Gastrocnemius medialis (tissue), 4 donors: ENCODE measurements at regions not wholly inside any gene's neighbourhood (a gene's known extent, or its start where the extent isn't known, plus 50 kb on each side); places are given as distances from the start of the nearest gene placed in this dataset.

Source experiments
- ATAC-seq, 2 donors: fragments of 150-250 bp; one replicate each; pipeline ENCODE4 v1.9.1; 2016
- DNase-seq, 2 donors: peaks; one replicate each; pipeline ENCODE4 v3.0.0-alpha.2; 2019
- H3K27ac ChIP-seq, 4 donors: fragments of 200-600 bp; sonication (generic); 1 replicate in 1 of 4; 2 replicates in 3 of 4; pipeline ENCODE4 v1.5.1; 2016 to 2018; ENCODE audit warnings: mild to moderate bottlenecking in 2 of 4, moderate library complexity in 1 of 4
- H3K27me3 ChIP-seq, 3 donors: fragments of 200-600 bp; sonication (generic) in 2 of 3; 1 replicate in 1 of 3; 2 replicates in 2 of 3; pipeline versions ENCODE4 v1.5.1 to v1.6.0; 2016 to 2019; ENCODE audit warnings: mild to moderate bottlenecking in 1 of 3, moderate library complexity in 1 of 3
- H3K36me3 ChIP-seq, 2 donors: fragments of 200-600 bp; sonication (generic) in 1 of 2; one replicate each; pipeline ENCODE4 v1.5.1; 2017 to 2018
- H3K4me1 ChIP-seq, 2 donors: fragments of 200-600 bp; sonication (generic) in 1 of 2; one replicate each; pipeline ENCODE4 v1.5.1; 2016 to 2017; ENCODE audit warnings: mild to moderate bottlenecking in 2 of 2
- H3K4me3 ChIP-seq, 4 donors: fragments of 200-600 bp; sonication (generic) in 3 of 4; 1 replicate in 1 of 4; 2 replicates in 3 of 4; pipeline ENCODE4 v1.5.1; 2016 to 2019; ENCODE audit warnings: mild to moderate bottlenecking in 2 of 4
- H3K9me3 ChIP-seq, 3 donors: fragments of 200-600 bp; sonication (generic) in 2 of 3; 1 replicate in 1 of 3; 2 replicates in 2 of 3; pipeline ENCODE4 v1.5.1; 2016 to 2019
- POLR2A ChIP-seq, 2 donors: fragments of 450-650 bp; IDR thresholded peaks; one replicate each; pipeline ENCODE4 v1.6.1; 2017; ENCODE audit warnings: antibody characterized with exemption in 2 of 2, mild to moderate bottlenecking in 2 of 2, moderate library complexity in 2 of 2
- in situ Hi-C, 4 donors: fragments of 200-750 bp; cut with MboI; loops; one replicate each; pipeline versions ENCODE4 v1.15.0 to v1.8.0; 2017; ENCODE audit warnings: low sequenced_read_pairs in 4 of 4
- intact Hi-C: fragments of 100-400 bp; cut with DNase I; formaldehyde crosslinking; loops from one replicate; pipeline ENCODE4 v1.15.1; 2023; ENCODE audit warnings: low total_unique reads
- TF ChIP-seq, protein P1 (sequence below), 5 experiments: fragments of 450-650 bp in 3 of 5; fragments of 200-600 bp in 2 of 5; sonication (generic) in 2 of 5; IDR thresholded peaks in 4 of 5; conservative IDR thresholded peaks in 1 of 5; 1 replicate in 4 of 5; 2 replicates in 1 of 5; pipeline ENCODE4 v1.5.1; 2016 to 2019; ENCODE audit warnings: antibody characterized with exemption in 5 of 5, mild to moderate bottlenecking in 3 of 5, moderate library complexity in 3 of 5

DNA sequence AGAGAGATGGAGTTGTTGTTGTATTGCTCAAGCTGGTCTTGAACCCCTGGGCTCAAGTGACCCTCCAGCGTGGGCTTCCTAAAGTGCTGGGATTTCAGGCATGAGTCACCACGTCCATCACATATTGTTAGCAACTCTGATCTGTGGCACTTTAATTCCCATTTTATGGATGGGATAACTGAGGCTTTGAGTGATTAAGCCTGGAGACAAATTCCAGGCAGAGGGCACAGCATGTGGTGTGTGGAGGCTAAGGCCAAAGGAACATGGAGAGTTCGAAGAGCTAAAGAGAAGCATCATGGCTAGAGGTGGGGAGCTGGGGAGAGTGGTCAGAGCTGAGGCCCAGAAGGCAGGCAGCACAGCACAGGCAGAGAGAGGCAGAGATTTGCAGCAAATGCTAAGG is 458.4 kb downstream of the XPNPEP1 start:
- DNase-seq (no peak), ATAC-seq (no peak)
- no peaks in the 10 kb centered on the region for H3K27me3 ChIP-seq
- intact Hi-C loops (no loop called here), in situ Hi-C loops (no loop called here)
- no peak overlapping the region for H3K4me3 ChIP-seq
- no peak overlapping the region for H3K27ac ChIP-seq
- no peaks in the 10 kb centered on the region for H3K36me3 ChIP-seq
- H3K4me1 ChIP-seq = no peaks in the 10 kb centered on the region
- no peak for TF ChIP-seq POLR2A (IDR thresholded peaks at IDR 0.05)
- TF ChIP-seq, protein P1, sequence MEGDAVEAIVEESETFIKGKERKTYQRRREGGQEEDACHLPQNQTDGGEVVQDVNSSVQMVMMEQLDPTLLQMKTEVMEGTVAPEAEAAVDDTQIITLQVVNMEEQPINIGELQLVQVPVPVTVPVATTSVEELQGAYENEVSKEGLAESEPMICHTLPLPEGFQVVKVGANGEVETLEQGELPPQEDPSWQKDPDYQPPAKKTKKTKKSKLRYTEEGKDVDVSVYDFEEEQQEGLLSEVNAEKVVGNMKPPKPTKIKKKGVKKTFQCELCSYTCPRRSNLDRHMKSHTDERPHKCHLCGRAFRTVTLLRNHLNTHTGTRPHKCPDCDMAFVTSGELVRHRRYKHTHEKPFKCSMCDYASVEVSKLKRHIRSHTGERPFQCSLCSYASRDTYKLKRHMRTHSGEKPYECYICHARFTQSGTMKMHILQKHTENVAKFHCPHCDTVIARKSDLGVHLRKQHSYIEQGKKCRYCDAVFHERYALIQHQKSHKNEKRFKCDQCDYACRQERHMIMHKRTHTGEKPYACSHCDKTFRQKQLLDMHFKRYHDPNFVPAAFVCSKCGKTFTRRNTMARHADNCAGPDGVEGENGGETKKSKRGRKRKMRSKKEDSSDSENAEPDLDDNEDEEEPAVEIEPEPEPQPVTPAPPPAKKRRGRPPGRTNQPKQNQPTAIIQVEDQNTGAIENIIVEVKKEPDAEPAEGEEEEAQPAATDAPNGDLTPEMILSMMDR (IDR thresholded peaks at IDR 0.05 in 4 of 5, conservative IDR thresholded peaks at IDR 0.05 in 1 of 5) = no peak
- H3K9me3 ChIP-seq = no peaks in the 10 kb centered on the region

DNA sequence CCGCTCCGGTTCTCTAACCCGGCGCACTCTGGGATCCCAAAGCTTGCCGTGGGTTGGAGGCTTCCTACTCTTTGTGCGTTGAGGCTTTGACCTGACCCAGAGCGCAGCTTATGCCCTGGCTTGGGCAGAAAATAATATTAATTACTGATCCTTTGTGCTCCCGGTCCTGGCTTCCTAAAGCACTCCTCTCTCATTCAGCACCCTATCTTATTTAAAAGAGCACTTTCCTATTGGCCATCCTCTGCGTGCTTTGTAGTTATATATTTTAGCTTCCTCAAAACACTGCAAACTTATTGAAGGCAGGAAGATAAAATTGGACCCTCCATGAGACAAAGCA is 466.0 kb downstream of the XPNPEP1 start:
- in situ Hi-C loops = no loop called here
- H3K4me3 ChIP-seq = no peak overlapping the region
- H3K27me3 ChIP-seq = peaks cover 0 to 17% (median 10%) of the 10 kb centered on the region in 3 donors

DNA sequence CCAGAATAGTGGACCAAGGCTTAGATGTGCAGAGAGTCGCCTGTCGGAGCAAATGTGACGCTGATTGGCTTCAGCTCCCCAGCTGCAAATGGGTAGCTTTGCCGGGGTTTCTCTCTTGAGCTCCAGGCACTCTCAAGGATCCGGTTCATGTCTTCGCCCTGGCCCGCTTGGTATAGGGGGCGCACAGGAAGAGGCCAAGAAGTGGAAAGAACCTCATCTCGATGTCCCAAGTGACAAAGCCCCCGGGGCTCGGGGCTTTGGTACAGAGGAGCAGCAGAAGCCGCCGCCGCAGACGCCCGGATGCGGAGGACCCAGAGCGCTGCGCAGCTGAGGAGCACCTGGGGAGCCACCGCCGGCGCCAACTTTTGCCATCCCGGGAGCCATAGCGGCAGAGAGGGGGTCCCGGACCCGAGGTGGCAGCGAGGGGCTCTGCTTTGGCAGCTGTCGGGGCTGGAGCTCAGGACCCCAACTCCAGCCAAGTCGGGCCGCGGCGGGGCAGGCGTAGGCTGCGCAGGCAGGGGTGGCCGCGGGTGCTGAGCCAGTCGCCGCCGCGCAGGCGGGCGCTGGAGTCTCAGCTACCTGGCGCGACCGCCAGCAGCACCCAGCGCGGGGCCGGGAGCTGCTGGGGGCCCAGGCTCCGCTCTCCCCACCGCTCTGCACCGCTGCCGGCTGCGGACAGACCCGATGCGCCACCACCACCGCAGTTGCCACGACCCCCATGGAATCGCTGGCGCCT is 466.6 kb downstream of the XPNPEP1 start:
- no peaks in the 10 kb centered on the region for H3K36me3 ChIP-seq
- DNase-seq = no peak
- H3K27ac ChIP-seq = no peak overlapping the region
- peaks cover 0 to 17% (median 10%) of the 10 kb centered on the region in 3 donors for H3K27me3 ChIP-seq
- no peaks in the 10 kb centered on the region for H3K9me3 ChIP-seq
- TF ChIP-seq, protein P1 (IDR thresholded peaks at IDR 0.05 in 4 of 5, conservative IDR thresholded peaks at IDR 0.05 in 1 of 5) = no peak
- TF ChIP-seq POLR2A (IDR thresholded peaks at IDR 0.05) = no peak
- no peak overlapping the region for H3K4me3 ChIP-seq
- intact Hi-C loops (no loop called here), in situ Hi-C loops (no loop called here)
- ATAC-seq = no peak
- H3K4me1 ChIP-seq = no peaks in the 10 kb centered on the region

More for the DNA sequence above, 466.0 kb downstream of the XPNPEP1 start:
- Histone ChIP-seq H3K27ac (no peak overlapping the region), H3K36me3 (no peaks in the 10 kb centered on the region), H3K4me1 (no peaks in the 10 kb centered on the region), H3K9me3 (no peaks in the 10 kb centered on the region)
- no peak for DNase-seq
- TF ChIP-seq, protein P1 (IDR thresholded peaks at IDR 0.05 in 4 of 5, conservative IDR thresholded peaks at IDR 0.05 in 1 of 5) = no peak
- no peak for TF ChIP-seq POLR2A (IDR thresholded peaks at IDR 0.05)
- ATAC-seq = no peak
- intact Hi-C loops = no loop called here

DNA sequence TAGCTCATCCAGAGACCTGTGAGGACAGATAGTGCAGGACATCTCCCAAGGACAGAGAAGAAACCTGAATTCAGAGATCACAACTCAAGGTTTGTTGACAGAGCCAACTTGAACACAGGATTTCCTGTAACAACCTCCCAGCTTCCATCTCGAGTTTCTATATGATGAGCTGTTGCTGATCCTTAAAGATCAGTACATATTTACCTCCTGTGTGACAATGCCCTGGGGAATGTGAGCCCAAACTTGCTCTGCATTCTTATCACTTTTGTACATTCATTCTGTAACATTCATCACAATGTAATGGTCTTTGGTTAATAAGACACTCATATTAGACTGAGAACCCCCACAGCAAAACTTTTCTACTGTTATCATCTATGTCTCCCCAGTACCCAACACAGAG is 468.6 kb downstream of the XPNPEP1 start:
- ATAC-seq = no peak
- in situ Hi-C loops = no loop called here

More for the DNA sequence above, 468.6 kb downstream of the XPNPEP1 start:
- peaks cover 0 to 17% (median 10%) of the 10 kb centered on the region in 3 donors for H3K27me3 ChIP-seq
- no peaks in the 10 kb centered on the region for H3K4me1 ChIP-seq
- intact Hi-C loops = no loop called here
- H3K4me3 ChIP-seq = no peak overlapping the region
- H3K27ac ChIP-seq = no peak overlapping the region
- TF ChIP-seq, protein P1 (IDR thresholded peaks at IDR 0.05 in 4 of 5, conservative IDR thresholded peaks at IDR 0.05 in 1 of 5) = no peak
- no peak for TF ChIP-seq POLR2A (IDR thresholded peaks at IDR 0.05)
- H3K9me3 ChIP-seq = no peaks in the 10 kb centered on the region
- no peak for DNase-seq
- H3K36me3 ChIP-seq = no peaks in the 10 kb centered on the region
